ENCODE measurements at regions not wholly inside any gene's neighbourhood (a gene's known extent, or its start where the extent isn't known, plus 50 kb on each side); places are given as distances from the start of the nearest gene placed in this dataset.

DNA sequence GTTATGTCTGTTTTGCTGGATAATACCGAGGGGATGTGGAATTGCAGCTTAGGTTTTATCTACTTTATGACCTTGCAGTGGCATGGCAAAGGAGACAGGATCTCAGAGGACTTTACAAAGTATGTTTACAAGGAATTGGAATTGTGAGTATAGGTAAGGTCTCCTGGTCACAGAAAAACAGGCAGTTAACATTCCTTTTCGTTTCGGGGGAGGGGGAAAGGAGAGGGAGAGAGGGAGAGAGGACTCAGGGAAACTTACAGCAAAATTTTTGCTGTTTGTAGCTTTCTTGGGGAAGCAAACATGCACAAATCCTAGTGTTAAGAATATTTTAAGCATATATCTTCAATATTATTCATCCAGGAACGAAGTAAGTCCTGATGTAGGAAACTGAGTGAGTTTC, 590.5 kb upstream of the LRFN5 start (continued):
- TF ChIP-seq, protein P1, sequence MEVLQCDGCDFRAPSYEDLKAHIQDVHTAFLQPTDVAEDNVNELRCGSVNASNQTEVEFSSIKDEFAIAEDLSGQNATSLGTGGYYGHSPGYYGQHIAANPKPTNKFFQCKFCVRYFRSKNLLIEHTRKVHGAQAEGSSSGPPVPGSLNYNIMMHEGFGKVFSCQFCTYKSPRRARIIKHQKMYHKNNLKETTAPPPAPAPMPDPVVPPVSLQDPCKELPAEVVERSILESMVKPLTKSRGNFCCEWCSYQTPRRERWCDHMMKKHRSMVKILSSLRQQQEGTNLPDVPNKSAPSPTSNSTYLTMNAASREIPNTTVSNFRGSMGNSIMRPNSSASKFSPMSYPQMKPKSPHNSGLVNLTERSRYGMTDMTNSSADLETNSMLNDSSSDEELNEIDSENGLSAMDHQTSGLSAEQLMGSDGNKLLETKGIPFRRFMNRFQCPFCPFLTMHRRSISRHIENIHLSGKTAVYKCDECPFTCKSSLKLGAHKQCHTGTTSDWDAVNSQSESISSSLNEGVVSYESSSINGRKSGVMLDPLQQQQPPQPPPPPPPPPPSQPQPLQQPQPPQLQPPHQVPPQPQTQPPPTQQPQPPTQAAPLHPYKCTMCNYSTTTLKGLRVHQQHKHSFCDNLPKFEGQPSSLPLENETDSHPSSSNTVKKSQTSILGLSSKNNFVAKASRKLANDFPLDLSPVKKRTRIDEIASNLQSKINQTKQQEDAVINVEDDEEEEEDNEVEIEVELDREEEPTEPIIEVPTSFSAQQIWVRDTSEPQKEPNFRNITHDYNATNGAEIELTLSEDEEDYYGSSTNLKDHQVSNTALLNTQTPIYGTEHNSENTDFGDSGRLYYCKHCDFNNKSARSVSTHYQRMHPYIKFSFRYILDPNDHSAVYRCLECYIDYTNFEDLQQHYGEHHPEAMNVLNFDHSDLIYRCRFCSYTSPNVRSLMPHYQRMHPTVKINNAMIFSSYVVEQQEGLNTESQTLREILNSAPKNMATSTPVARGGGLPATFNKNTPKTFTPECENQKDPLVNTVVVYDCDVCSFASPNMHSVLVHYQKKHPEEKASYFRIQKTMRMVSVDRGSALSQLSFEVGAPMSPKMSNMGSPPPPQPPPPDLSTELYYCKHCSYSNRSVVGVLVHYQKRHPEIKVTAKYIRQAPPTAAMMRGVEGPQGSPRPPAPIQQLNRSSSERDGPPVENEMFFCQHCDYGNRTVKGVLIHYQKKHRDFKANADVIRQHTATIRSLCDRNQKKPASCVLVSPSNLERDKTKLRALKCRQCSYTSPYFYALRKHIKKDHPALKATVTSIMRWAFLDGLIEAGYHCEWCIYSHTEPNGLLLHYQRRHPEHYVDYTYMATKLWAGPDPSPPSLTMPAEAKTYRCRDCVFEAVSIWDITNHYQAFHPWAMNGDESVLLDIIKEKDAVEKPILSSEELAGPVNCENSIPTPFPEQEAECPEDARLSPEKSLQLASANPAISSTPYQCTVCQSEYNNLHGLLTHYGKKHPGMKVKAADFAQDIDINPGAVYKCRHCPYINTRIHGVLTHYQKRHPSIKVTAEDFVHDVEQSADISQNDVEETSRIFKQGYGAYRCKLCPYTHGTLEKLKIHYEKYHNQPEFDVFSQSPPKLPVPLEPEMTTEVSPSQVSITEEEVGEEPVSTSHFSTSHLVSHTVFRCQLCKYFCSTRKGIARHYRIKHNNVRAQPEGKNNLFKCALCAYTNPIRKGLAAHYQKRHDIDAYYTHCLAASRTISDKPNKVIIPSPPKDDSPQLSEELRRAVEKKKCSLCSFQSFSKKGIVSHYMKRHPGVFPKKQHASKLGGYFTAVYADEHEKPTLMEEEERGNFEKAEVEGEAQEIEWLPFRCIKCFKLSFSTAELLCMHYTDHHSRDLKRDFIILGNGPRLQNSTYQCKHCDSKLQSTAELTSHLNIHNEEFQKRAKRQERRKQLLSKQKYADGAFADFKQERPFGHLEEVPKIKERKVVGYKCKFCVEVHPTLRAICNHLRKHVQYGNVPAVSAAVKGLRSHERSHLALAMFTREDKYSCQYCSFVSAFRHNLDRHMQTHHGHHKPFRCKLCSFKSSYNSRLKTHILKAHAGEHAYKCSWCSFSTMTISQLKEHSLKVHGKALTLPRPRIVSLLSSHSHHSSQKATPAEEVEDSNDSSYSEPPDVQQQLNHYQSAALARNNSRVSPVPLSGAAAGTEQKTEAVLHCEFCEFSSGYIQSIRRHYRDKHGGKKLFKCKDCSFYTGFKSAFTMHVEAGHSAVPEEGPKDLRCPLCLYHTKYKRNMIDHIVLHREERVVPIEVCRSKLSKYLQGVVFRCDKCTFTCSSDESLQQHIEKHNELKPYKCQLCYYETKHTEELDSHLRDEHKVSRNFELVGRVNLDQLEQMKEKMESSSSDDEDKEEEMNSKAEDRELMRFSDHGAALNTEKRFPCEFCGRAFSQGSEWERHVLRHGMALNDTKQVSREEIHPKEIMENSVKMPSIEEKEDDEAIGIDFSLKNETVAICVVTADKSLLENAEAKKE (CRISPR knock-in tag; IDR thresholded peaks at IDR 0.05): no peak
- no peak for TF ChIP-seq POLR2AphosphoS5 (IDR thresholded peaks at IDR 0.05; ENCODE audit: low read depth)
- no peak for TF ChIP-seq JUNB (IDR thresholded peaks at IDR 0.05; ENCODE audit: unreplicated experiment)
- TF ChIP-seq, protein P2, sequence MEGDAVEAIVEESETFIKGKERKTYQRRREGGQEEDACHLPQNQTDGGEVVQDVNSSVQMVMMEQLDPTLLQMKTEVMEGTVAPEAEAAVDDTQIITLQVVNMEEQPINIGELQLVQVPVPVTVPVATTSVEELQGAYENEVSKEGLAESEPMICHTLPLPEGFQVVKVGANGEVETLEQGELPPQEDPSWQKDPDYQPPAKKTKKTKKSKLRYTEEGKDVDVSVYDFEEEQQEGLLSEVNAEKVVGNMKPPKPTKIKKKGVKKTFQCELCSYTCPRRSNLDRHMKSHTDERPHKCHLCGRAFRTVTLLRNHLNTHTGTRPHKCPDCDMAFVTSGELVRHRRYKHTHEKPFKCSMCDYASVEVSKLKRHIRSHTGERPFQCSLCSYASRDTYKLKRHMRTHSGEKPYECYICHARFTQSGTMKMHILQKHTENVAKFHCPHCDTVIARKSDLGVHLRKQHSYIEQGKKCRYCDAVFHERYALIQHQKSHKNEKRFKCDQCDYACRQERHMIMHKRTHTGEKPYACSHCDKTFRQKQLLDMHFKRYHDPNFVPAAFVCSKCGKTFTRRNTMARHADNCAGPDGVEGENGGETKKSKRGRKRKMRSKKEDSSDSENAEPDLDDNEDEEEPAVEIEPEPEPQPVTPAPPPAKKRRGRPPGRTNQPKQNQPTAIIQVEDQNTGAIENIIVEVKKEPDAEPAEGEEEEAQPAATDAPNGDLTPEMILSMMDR (conservative IDR thresholded peaks at IDR 0.05; ENCODE audit: low read depth in 2 of 2): no peak

GRCh38 chr14:41000350-41000749, 606.3 kb upstream of the LRFN5 start:
- no peak overlapping the region for H2AFZ ChIP-seq
- TF ChIP-seq NANOG (IDR thresholded peaks at IDR 0.05; ENCODE audit: borderline replicate concordance) (no peak), REST (IDR thresholded peaks at IDR 0.05; ENCODE audit: unreplicated experiment) (no peak), POLR2AphosphoS5 (IDR thresholded peaks at IDR 0.05; ENCODE audit: low read depth) (no peak), STAT1 (IDR thresholded peaks at IDR 0.05; ENCODE audit: unreplicated experiment) (no peak), ZNF114 (CRISPR knock-in tag; IDR thresholded peaks at IDR 0.05) (no peak), JUNB (IDR thresholded peaks at IDR 0.05; ENCODE audit: unreplicated experiment) (no peak), CREB1 (CRISPR knock-in tag; IDR thresholded peaks at IDR 0.05; ENCODE audit: low read depth) (no peak)

More at GRCh38 chr14:41000350-41000749, 606.3 kb upstream of the LRFN5 start:
- Mint-ChIP-seq H3K27me3 (ENCODE audit: insufficient read depth, low read depth, poor library complexity) (no peaks in the 10 kb centered on the region), H3K27ac (no peak overlapping the region), H3K36me3 (ENCODE audit: low read depth) (no peaks in the 10 kb centered on the region), H3K4me1 (no peaks in the 10 kb centered on the region), H3K9me3 (no peaks in the 10 kb centered on the region), H3K4me3 (no peak overlapping the region)
- DNase-seq (ENCODE audit: low spot score): no peak
- no peaks in the 10 kb centered on the region for H4K20me1 ChIP-seq (replicated peaks; ENCODE audit: insufficient read depth)
- no peaks in the 10 kb centered on the region for H3F3A ChIP-seq (replicated peaks; ENCODE audit: low read depth)
- ATAC-seq: no peak
- no peaks in the 10 kb centered on the region for H3K9me2 ChIP-seq (ENCODE audit: insufficient read depth)
- H3K4me3 ChIP-seq: no peak overlapping the region
- no peaks in the 10 kb centered on the region for H3K27me3 ChIP-seq (ENCODE audit: insufficient read depth)
- H3K4me2 ChIP-seq: no peak overlapping the region
- H3K79me2 ChIP-seq (replicated peaks; ENCODE audit: insufficient read depth): no peaks in the 10 kb centered on the region
- no peak overlapping the region for H3K27ac ChIP-seq (ENCODE audit: low read depth)
- no peaks in the 10 kb centered on the region for H3K36me3 ChIP-seq (ENCODE audit: insufficient read depth)
- H3K4me1 ChIP-seq (ENCODE audit: insufficient read depth): no peaks in the 10 kb centered on the region

Measured in GM23338 (cell line).